GM12891 (cell line): ENCODE measurements at regions not wholly inside any gene's neighbourhood (a gene's known extent, or its start where the extent isn't known, plus 50 kb on each side); places are given as distances from the start of the nearest gene placed in this dataset.

Source experiments
- PAX5 ChIP-seq: IDR thresholded peaks from 2 replicates; pipeline ENCODE4 v1.6.1; 2011; ENCODE audit warnings: low read length, moderate library complexity, mild to moderate bottlenecking; ENCODE audit not compliant: insufficient read depth, severe bottlenecking
- POLR2A ChIP-seq: IDR thresholded peaks from 2 replicates; pipeline ENCODE4 v1.6.1; 2011; ENCODE audit warnings: low read depth, low read length, control low read depth
- POLR2AphosphoS5 ChIP-seq: IDR thresholded peaks from 2 replicates; pipeline ENCODE4 v1.6.1; 2011; ENCODE audit warnings: low read depth, low read length, control low read depth
- POU2F2 ChIP-seq: IDR thresholded peaks from 2 replicates; pipeline ENCODE4 v1.6.1; 2011; ENCODE audit warnings: low read depth, mild to moderate bottlenecking, control low read depth, low read length, moderate library complexity
- SPI1 ChIP-seq: IDR thresholded peaks from 2 replicates; pipeline ENCODE4 v1.6.1; 2011; ENCODE audit warnings: low read depth, low read length, control low read depth
- TAF1 ChIP-seq: IDR thresholded peaks from 2 replicates; pipeline ENCODE4 v1.6.1; 2011; ENCODE audit warnings: low read depth, low read length, control low read depth

DNA sequence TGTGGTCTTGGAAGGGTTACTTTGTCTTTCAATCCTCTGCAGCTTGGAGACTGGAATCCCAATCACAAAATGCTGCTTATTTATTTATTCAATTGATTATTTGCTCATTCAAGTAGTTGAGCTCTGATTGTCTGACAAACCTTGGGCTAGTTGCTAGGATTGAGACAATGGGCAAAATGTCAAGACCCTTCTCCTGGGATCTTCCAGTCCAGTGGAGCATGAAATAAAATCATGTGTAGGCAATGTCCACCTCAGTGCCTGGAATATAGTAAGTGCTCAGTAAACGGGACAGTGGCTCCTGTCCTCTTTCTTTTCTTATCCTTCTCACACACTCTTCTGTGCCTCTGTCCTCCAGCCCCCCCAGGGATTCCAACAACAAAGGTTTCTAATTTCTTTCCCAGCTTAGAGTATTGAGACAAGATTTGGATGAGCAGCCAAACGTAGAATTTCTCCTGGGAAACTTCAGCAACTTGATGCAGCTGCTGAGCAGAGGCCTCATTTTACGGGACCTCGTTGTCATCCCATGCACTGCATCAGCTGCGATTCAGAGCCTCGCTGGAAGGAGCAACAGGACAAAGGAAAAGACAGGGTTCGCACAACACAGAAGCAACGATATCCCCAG, 545.0 kb downstream of the SOX11 start:
- no peak for TF ChIP-seq TAF1
- no peak for TF ChIP-seq POLR2AphosphoS5
- no peak for TF ChIP-seq POLR2A
- no peak for TF ChIP-seq SPI1
- no peak for TF ChIP-seq POU2F2
- no peak for TF ChIP-seq PAX5
